Panc1 (cell line): ENCODE measurements at regions not wholly inside any gene's neighbourhood (a gene's known extent, or its start where the extent isn't known, plus 50 kb on each side); places are given as distances from the start of the nearest gene placed in this dataset.

ENCODE experiments used
- ATAC-seq: fragments of 200-7000 bp; cut with Tn5 transposase; 2 replicates; pipeline ENCODE4 v1.9.1; 2020; ENCODE audit warnings: mild to moderate bottlenecking, moderate library complexity
- BruUV-seq: library from RNA; stranded (reverse); fragments of 400-500 nt; replicated peaks from 2 replicates; lab custom pipeline; 2021; lab: Mats Ljungman, UMichigan
- CTCF ChIA-PET: fragments of 300-600 bp; sonication (Branson Sonifier 250); formaldehyde crosslinking; loops from one replicate; lab custom pipeline; 2022; ENCODE audit warnings: antibody characterized with exemption; lab: Charles Lee
- POLR2A ChIA-PET: fragments of 300-600 bp; sonication (Branson Sonifier 250); formaldehyde crosslinking; loops from one replicate; lab custom pipeline; 2022; ENCODE audit warnings: antibody characterized with exemption; lab: Charles Lee
- DNase-seq: peaks from one replicate; pipeline ENCODE4 v3.0.0-alpha.2; 2010; ENCODE audit warnings: low read depth, low spot score
- H3K27ac ChIP-seq: 2 replicates; pipeline ENCODE4 v1.5.1; 2011; ENCODE audit warnings: mild to moderate bottlenecking, low read length, inconsistent platforms
- H3K27me3 ChIP-seq: fragments of 200-500 bp; sonication (Bioruptor generic); 2 replicates; pipeline ENCODE4 v1.6.0; 2014; ENCODE audit warnings: low read length, inconsistent platforms; ENCODE audit not compliant: control insufficient read depth, insufficient read depth
- H3K36me3 ChIP-seq: fragments of 200-500 bp; sonication (Bioruptor generic); 2 replicates; pipeline ENCODE4 v1.5.1; 2014; ENCODE audit warnings: inconsistent platforms, mild to moderate bottlenecking, low read length, moderate library complexity; ENCODE audit not compliant: control insufficient read depth, insufficient read depth
- H3K4me1 ChIP-seq: 2 replicates; pipeline ENCODE4 v1.5.1; 2011; ENCODE audit warnings: inconsistent platforms, mild to moderate bottlenecking, low read length, moderate library complexity; ENCODE audit not compliant: control insufficient read depth, insufficient read depth
- H3K4me3 ChIP-seq, 2 experiments: 2 replicates each; pipeline ENCODE4 v1.5.1; 2011 to 2012; ENCODE audit warnings: low read depth in 2 of 2, low read length in 2 of 2, mild to moderate bottlenecking in 2 of 2, inconsistent platforms in 1 of 2, moderate library complexity in 1 of 2
- H3K9me3 ChIP-seq: fragments of 200-500 bp; sonication (Bioruptor generic); 2 replicates; pipeline ENCODE4 v1.5.1; 2014; ENCODE audit warnings: low read depth, mild to moderate bottlenecking, inconsistent platforms, low read length, moderate library complexity; ENCODE audit not compliant: control insufficient read depth, insufficient read depth
- CTCF ChIP-seq: fragments of 450-650 bp; IDR thresholded peaks from 2 replicates; pipeline ENCODE4 v1.5.1; 2017; ENCODE audit warnings: mild to moderate bottlenecking
- POLR2AphosphoS5 ChIP-seq: IDR thresholded peaks from 2 replicates; pipeline ENCODE4 v1.6.1; 2012; ENCODE audit warnings: mild to moderate bottlenecking, low read depth, low read length, moderate library complexity
- REST ChIP-seq, 2 experiments: IDR thresholded peaks; 2 replicates each; pipeline ENCODE4 v1.6.1; 2011 to 2012; ENCODE audit warnings: low read depth in 2 of 2, control low read depth in 1 of 2, low read length in 1 of 2, mild to moderate bottlenecking in 1 of 2, moderate library complexity in 1 of 2; ENCODE audit not compliant: insufficient read depth in 1 of 2
- SIN3A ChIP-seq: IDR thresholded peaks from 2 replicates; pipeline ENCODE4 v1.6.1; 2012; ENCODE audit warnings: low read depth, mild to moderate bottlenecking, low read length, moderate library complexity, borderline replicate concordance; ENCODE audit not compliant: insufficient read depth
- TCF7L2 ChIP-seq: IDR thresholded peaks from 2 replicates; pipeline ENCODE4 v1.6.1; 2011; ENCODE audit warnings: mild to moderate bottlenecking, low read depth, low read length, inconsistent platforms
- in situ Hi-C: cut with HindIII; loops from 2 replicates; pipeline ENCODE4 v1.10.0; 2016; ENCODE audit warnings: low sequenced_read_pairs, low pct_unique_long_range_greater_than_20kb
- intact Hi-C: fragments of 100-400 bp; cut with micrococcal nuclease; formaldehyde crosslinking; loops from one replicate; pipeline ENCODE4 v1.10.0; 2022; ENCODE audit not compliant: unreplicated experiment

GRCh38 chr2:219864154-219864553 is 236.7 kb downstream of the SLC4A3 start:
- ChIA-PET CTCF (no interaction called here), POLR2A (no interaction called here)
- no peak overlapping the region for H3K4me3 ChIP-seq
- intact Hi-C loops: no loop called here
- no peaks in the 10 kb centered on the region for H3K4me1 ChIP-seq
- DNase-seq (no peak), ATAC-seq (no peak)
- no TSS peak for BruUV-seq
- H3K27ac ChIP-seq: no peak overlapping the region
- H3K27me3 ChIP-seq: peaks cover 3% of the 10 kb centered on the region; the same call in 1 of the 2 replicates
- H3K36me3 ChIP-seq: no peaks in the 10 kb centered on the region
- TF ChIP-seq POLR2AphosphoS5 (no peak), REST (IDR thresholded peaks at IDR 0.05; ENCODE audit: insufficient read depth in 1 of 2, low read depth in 2 of 2, low read length in 1 of 2) (no peak), SIN3A (no peak), CTCF (no peak), TCF7L2 (no peak)
- in situ Hi-C loops: no loop called here
- H3K9me3 ChIP-seq: no peaks in the 10 kb centered on the region

GRCh38 chr2:219868635-219869034 is 241.2 kb downstream of the SLC4A3 start:
- Histone ChIP-seq H3K27ac (no peak overlapping the region), H3K36me3 (no peaks in the 10 kb centered on the region), H3K4me3 (no peak overlapping the region), H3K27me3 (no peaks in the 10 kb centered on the region), H3K9me3 (no peaks in the 10 kb centered on the region), H3K4me1 (no peaks in the 10 kb centered on the region)
- ATAC-seq (no peak), DNase-seq (no peak)
- CTCF ChIA-PET: no interaction called here
- POLR2A ChIA-PET: no interaction called here
- intact Hi-C loops (no loop called here), in situ Hi-C loops (no loop called here)
- no TSS peak for BruUV-seq
- TF ChIP-seq SIN3A: no peak
- TF ChIP-seq CTCF: no peak
- no peak for TF ChIP-seq POLR2AphosphoS5
- TF ChIP-seq TCF7L2: no peak
- no peak for TF ChIP-seq REST (IDR thresholded peaks at IDR 0.05; ENCODE audit: insufficient read depth in 1 of 2, low read depth in 2 of 2, low read length in 1 of 2)
